Trophoblast cell (in vitro differentiated cells and primary cell): ENCODE measurements at regions not wholly inside any gene's neighbourhood (a gene's known extent, or its start where the extent isn't known, plus 50 kb on each side); places are given as distances from the start of the nearest gene placed in this dataset.
"Not testable (repeated sequence)": the region's sequence is repeated elsewhere in the genome, so short reads cannot be mapped to it uniquely, and the experiment has no call there.

Experiments used
- DNase-seq, 2 donors: peaks; one replicate each; pipeline ENCODE4 v3.0.0-alpha.2; 2016
- H2AFZ ChIP-seq: 2 replicates; pipeline ENCODE4 v1.6.1; 2013; ENCODE audit warnings: low read length, moderate library complexity, mild to moderate bottlenecking; ENCODE audit not compliant: insufficient read depth, poor library complexity
- H2AK5ac ChIP-seq: 2 replicates; pipeline ENCODE4 v1.6.1; 2013; ENCODE audit warnings: mild to moderate bottlenecking, low read length
- H2BK120ac ChIP-seq: 2 replicates; pipeline ENCODE4 v1.6.1; 2013; ENCODE audit warnings: low read length, mild to moderate bottlenecking, moderate library complexity; ENCODE audit not compliant: insufficient read depth, poor library complexity
- H2BK12ac ChIP-seq: 2 replicates; pipeline ENCODE4 v1.6.1; 2013; ENCODE audit warnings: mild to moderate bottlenecking, low read length, moderate library complexity
- H2BK5ac ChIP-seq: 2 replicates; pipeline ENCODE4 v1.6.1; 2013; ENCODE audit warnings: low read length, low read depth, moderate library complexity, mild to moderate bottlenecking; ENCODE audit not compliant: poor library complexity
- H3K14ac ChIP-seq: 2 replicates; pipeline ENCODE4 v1.6.1; 2013; ENCODE audit warnings: mild to moderate bottlenecking, low read length
- H3K18ac ChIP-seq: 2 replicates; pipeline ENCODE4 v1.6.1; 2013; ENCODE audit warnings: mild to moderate bottlenecking, low read length
- H3K23ac ChIP-seq: 2 replicates; pipeline ENCODE4 v1.6.1; 2013; ENCODE audit warnings: low read length
- H3K27ac ChIP-seq: 2 replicates; pipeline ENCODE4 v1.5.1; 2013; ENCODE audit warnings: low read depth, mild to moderate bottlenecking, inconsistent platforms, low read length, moderate library complexity
- H3K27me3 ChIP-seq: 2 replicates; pipeline ENCODE4 v1.6.1; 2013; ENCODE audit warnings: inconsistent platforms, mild to moderate bottlenecking, low read length, moderate library complexity; ENCODE audit not compliant: insufficient read depth
- H3K36me3 ChIP-seq, 2 experiments: 1 replicate in 1 of 2; 2 replicates in 1 of 2; pipeline ENCODE4 v1.6.1; 2013; ENCODE audit warnings: low read length in 2 of 2, mild to moderate bottlenecking in 2 of 2, moderate library complexity in 1 of 2; ENCODE audit not compliant: insufficient read depth in 2 of 2, control insufficient read depth in 1 of 2
- H3K4ac ChIP-seq: 2 replicates; pipeline ENCODE4 v1.6.1; 2013; ENCODE audit warnings: low read depth, mild to moderate bottlenecking, low read length, moderate library complexity
- H3K4me1 ChIP-seq, 2 experiments: 1 replicate in 1 of 2; 2 replicates in 1 of 2; pipeline ENCODE4 v1.6.1; 2013; ENCODE audit warnings: low read length in 2 of 2, mild to moderate bottlenecking in 2 of 2, moderate library complexity in 1 of 2; ENCODE audit not compliant: insufficient read depth in 2 of 2, control insufficient read depth in 1 of 2
- H3K4me2 ChIP-seq: 2 replicates; pipeline ENCODE4 v1.6.1; 2013; ENCODE audit warnings: inconsistent platforms, mild to moderate bottlenecking, low read length, moderate library complexity
- H3K4me3 ChIP-seq: 2 replicates; pipeline ENCODE4 v1.5.1; 2013; ENCODE audit warnings: mild to moderate bottlenecking, low read depth, low read length, inconsistent platforms
- H3K79me1 ChIP-seq: one replicate; pipeline ENCODE4 v1.6.1; 2013; ENCODE audit warnings: low read length
- H3K79me2 ChIP-seq: 2 replicates; pipeline ENCODE4 v1.6.1; 2013; ENCODE audit warnings: low read length, mild to moderate bottlenecking; ENCODE audit not compliant: control insufficient read depth, insufficient read depth, poor library complexity
- H3K9ac ChIP-seq: 2 replicates; pipeline ENCODE4 v1.6.1; 2013; ENCODE audit warnings: mild to moderate bottlenecking, low read length
- H3K9me3 ChIP-seq: 2 replicates; pipeline ENCODE4 v1.6.1; 2013; ENCODE audit warnings: low read depth, mild to moderate bottlenecking, control low read depth, inconsistent platforms, low read length; ENCODE audit not compliant: insufficient read depth
- H4K12ac ChIP-seq: 2 replicates; pipeline ENCODE4 v1.6.1; 2013; ENCODE audit warnings: low read depth, mild to moderate bottlenecking, low read length, moderate library complexity
- H4K8ac ChIP-seq: 2 replicates; pipeline ENCODE4 v1.6.1; 2013; ENCODE audit warnings: low read depth, mild to moderate bottlenecking, low read length, moderate library complexity
- H4K91ac ChIP-seq: one replicate; pipeline ENCODE4 v1.6.1; 2013; ENCODE audit warnings: low read depth, mild to moderate bottlenecking, low read length, moderate library complexity
- WGBS: extraction: QIAGEN DNeasy Blood & Tissue Kit; methylation state at CpG from one replicate; pipeline ENCODE4 v1.1.7; 2013; ENCODE audit warnings: missing lambda C conversion rate; ENCODE audit not compliant: insufficient read length, insufficient coverage; ENCODE audit errors: extremely low coverage; 5-methylcytosine and 5-hydroxymethylcytosine counted together

- H2AK5ac ChIP-seq, H2BK120ac ChIP-seq, H3K4me2 ChIP-seq: not testable (repeated sequence)
These were observed 356.6 kb upstream of the ROPN1 start for GRCh38 chr3:124348555-124348954.

GRCh38 chr3:124351430-124352148, 359.7 kb upstream of the ROPN1 start:
- no CpG with 5 or more reads among the region's 4 CpGs for WGBS
- Histone ChIP-seq H2AK5ac (no peak overlapping the region), H3K14ac (no peak overlapping the region), H3K18ac (no peak overlapping the region), H2BK120ac (no peak overlapping the region), H3K27ac (no peak overlapping the region), H3K79me2 (no peaks in the 10 kb centered on the region), H3K79me1 (no peaks in the 10 kb centered on the region), H3K23ac (no peak overlapping the region), H2BK12ac (no peak overlapping the region), H3K4ac (no peak overlapping the region), H2AFZ (no peak overlapping the region), H3K36me3 (peaks cover 0 to 6% of the 10 kb centered on the region in 2 experiments), H3K4me3 (no peak overlapping the region), H4K12ac (no peak overlapping the region), H4K91ac (no peak overlapping the region), H3K4me1 (no peaks in the 10 kb centered on the region), H3K9me3 (peaks cover 3% of the 10 kb centered on the region), H3K27me3 (no peaks in the 10 kb centered on the region), H3K9ac (no peak overlapping the region), H4K8ac (no peak overlapping the region), H2BK5ac (no peak overlapping the region), H3K4me2 (no peak overlapping the region)
- peak; percentile 9 to 47 for DNase-seq

More at GRCh38 chr3:124348555-124348954, 356.6 kb upstream of the ROPN1 start:
- H3K14ac ChIP-seq, H3K79me2 ChIP-seq, H2BK12ac ChIP-seq, H3K18ac ChIP-seq, DNase-seq, H3K4me3 ChIP-seq, H4K8ac ChIP-seq, H4K12ac ChIP-seq, H3K27ac ChIP-seq, H2AFZ ChIP-seq, H3K27me3 ChIP-seq, H3K4ac ChIP-seq, H3K9me3 ChIP-seq, H3K4me1 ChIP-seq, H2BK5ac ChIP-seq, H3K36me3 ChIP-seq, H3K23ac ChIP-seq, H3K9ac ChIP-seq, H3K79me1 ChIP-seq, H4K91ac ChIP-seq: not testable (repeated sequence)
- WGBS, result no CpG with 5 or more reads among the region's 5 CpGs

- H3K9ac ChIP-seq, result no peak overlapping the region
- no peaks in the 10 kb centered on the region for H3K27me3 ChIP-seq
- H3K4ac ChIP-seq, result no peak overlapping the region
- H4K12ac ChIP-seq, result no peak overlapping the region
- H3K36me3 ChIP-seq, result peaks cover 0 to 6% of the 10 kb centered on the region in 2 experiments
- no peak overlapping the region for H2AFZ ChIP-seq
- no peak overlapping the region for H2BK120ac ChIP-seq
- H4K8ac ChIP-seq, result no peak overlapping the region
- DNase-seq, result no peak
- H4K91ac ChIP-seq, result no peak overlapping the region
- no peak overlapping the region for H3K4me2 ChIP-seq
- no peak overlapping the region for H2BK5ac ChIP-seq
- H3K18ac ChIP-seq, result no peak overlapping the region
- no peak overlapping the region for H3K27ac ChIP-seq
- H2BK12ac ChIP-seq, result no peak overlapping the region
- H3K79me2 ChIP-seq, result no peaks in the 10 kb centered on the region
- H3K4me3 ChIP-seq, result no peak overlapping the region
- no peak overlapping the region for H3K14ac ChIP-seq
- H2AK5ac ChIP-seq, result no peak overlapping the region
- no peak overlapping the region for H3K23ac ChIP-seq
- H3K9me3 ChIP-seq, result peaks cover 3% of the 10 kb centered on the region
- no CpG with 5 or more reads among the region's 3 CpGs for WGBS
- no peaks in the 10 kb centered on the region for H3K79me1 ChIP-seq
- H3K4me1 ChIP-seq, result no peaks in the 10 kb centered on the region
These were observed 360.2 kb upstream of the ROPN1 start for GRCh38 chr3:124352149-124352539.

- Histone ChIP-seq H3K27me3 (no peaks in the 10 kb centered on the region), H3K4ac (no peak overlapping the region), H3K27ac (no peak overlapping the region), H3K23ac (no peak overlapping the region), H2AFZ (no peak overlapping the region), H3K36me3 (peaks cover 0 to 3% of the 10 kb centered on the region in 2 experiments), H4K8ac (no peak overlapping the region), H3K4me1 (no peaks in the 10 kb centered on the region), H4K91ac (no peak overlapping the region), H3K79me2 (no peaks in the 10 kb centered on the region), H3K18ac (no peak overlapping the region), H4K12ac (no peak overlapping the region), H3K79me1 (no peaks in the 10 kb centered on the region), H3K9me3 (no peaks in the 10 kb centered on the region), H3K4me3 (no peak overlapping the region), H3K9ac (no peak overlapping the region), H2BK5ac (no peak overlapping the region), H2BK12ac (no peak overlapping the region), H2BK120ac (no peak overlapping the region), H3K14ac (no peak overlapping the region), H2AK5ac (no peak overlapping the region), H3K4me2 (no peak overlapping the region)
- WGBS, result no CpG with 5 or more reads among the region's 2 CpGs
- DNase-seq, result no peak
These were observed 361.8 kb upstream of the ROPN1 start for GRCh38 chr3:124353691-124354090.
